GM21528 (cell line): ENCODE measurements at regions not wholly inside any gene's neighbourhood (a gene's known extent, or its start where the extent isn't known, plus 50 kb on each side); places are given as distances from the start of the nearest gene placed in this dataset.

Experiments
- ATAC-seq: cut with Tn5 transposase; IDR thresholded peaks from one replicate; pipeline ENCODE4 v1.9.1; 2021; ENCODE audit warnings: mild to moderate bottlenecking, moderate library complexity; ENCODE audit not compliant: unreplicated experiment, low FRiP score

GRCh38 chr3:68468695-68469375 lies 463.5 kb downstream of the TAFA4 start:
- ATAC-seq = no peak

- no peak for ATAC-seq
Observed at GRCh38 chr3:68467465-68467864, 464.9 kb downstream of the TAFA4 start.

GRCh38 chr3:68458581-68458980 lies 473.8 kb downstream of the TAFA4 start:
- no peak for ATAC-seq

- ATAC-seq = no peak
Observed at GRCh38 chr3:68448510-68449383, 483.6 kb downstream of the TAFA4 start.

GRCh38 chr3:68447885-68448284 lies 484.5 kb downstream of the TAFA4 start:
- ATAC-seq = no peak

GRCh38 chr3:68441054-68441453 lies 491.3 kb downstream of the TAFA4 start:
- ATAC-seq = no peak

- ATAC-seq = no peak
Observed at GRCh38 chr3:68436619-68437401, 495.5 kb downstream of the TAFA4 start.

GRCh38 chr3:68428495-68428894 lies 503.9 kb downstream of the TAFA4 start:
- no peak for ATAC-seq

GRCh38 chr3:68424796-68425460 lies 507.4 kb downstream of the TAFA4 start:
- ATAC-seq = no peak

- no peak for ATAC-seq
Observed at GRCh38 chr3:68408626-68409025, 523.7 kb downstream of the TAFA4 start.

- ATAC-seq = no peak
Observed at GRCh38 chr3:68403741-68404140, 528.6 kb downstream of the TAFA4 start.

GRCh38 chr3:68402235-68402918 lies 530.0 kb downstream of the TAFA4 start:
- no peak for ATAC-seq

GRCh38 chr3:68378631-68379030 lies 553.7 kb downstream of the TAFA4 start:
- ATAC-seq = no peak

- ATAC-seq = no peak
Observed at GRCh38 chr3:68373727-68374126, 558.6 kb downstream of the TAFA4 start.

- no peak for ATAC-seq
Observed at GRCh38 chr3:68363796-68364195, 568.6 kb downstream of the TAFA4 start.

- ATAC-seq = no peak
Observed at GRCh38 chr3:68360492-68360891, 571.9 kb downstream of the TAFA4 start.

- ATAC-seq = no peak
Observed at GRCh38 chr3:68345781-68346180, 586.6 kb downstream of the TAFA4 start.

GRCh38 chr3:68342426-68342825 lies 589.9 kb downstream of the TAFA4 start:
- no peak for ATAC-seq

GRCh38 chr3:68336042-68336441 lies 596.3 kb downstream of the TAFA4 start:
- ATAC-seq = no peak

GRCh38 chr3:68334367-68334986 lies 597.9 kb downstream of the TAFA4 start:
- no peak for ATAC-seq
